ENCODE measurements at regions not wholly inside any gene's neighbourhood (a gene's known extent, or its start where the extent isn't known, plus 50 kb on each side); places are given as distances from the start of the nearest gene placed in this dataset.

- CTCF ChIA-PET, result no interaction called here
- no peak overlapping the region for H3K27ac Mint-ChIP-seq
- peaks cover 2% of the 10 kb centered on the region for H3K27me3 Mint-ChIP-seq (ENCODE audit: low read depth)
- peaks cover 2% of the 10 kb centered on the region for H3K4me1 Mint-ChIP-seq (ENCODE audit: low read depth)
- no peaks in the 10 kb centered on the region for H3K9me3 Mint-ChIP-seq
- DNase-seq, result no peak
- no peaks in the 10 kb centered on the region for H3K36me3 Mint-ChIP-seq (ENCODE audit: low read depth)
- H3K4me3 Mint-ChIP-seq, result no peak overlapping the region
- intact Hi-C loops (cut with micrococcal nuclease), result no loop called here
These were observed 290.7 kb upstream of the ID2 start for GRCh38 chr2:8391126-8391525.

- Mint-ChIP-seq H3K4me3 (no peak overlapping the region), H3K27me3 (ENCODE audit: low read depth) (peaks cover 2% of the 10 kb centered on the region), H3K9me3 (no peaks in the 10 kb centered on the region), H3K4me1 (ENCODE audit: low read depth) (peaks cover 2% of the 10 kb centered on the region), H3K36me3 (ENCODE audit: low read depth) (no peaks in the 10 kb centered on the region), H3K27ac (no peak overlapping the region)
- intact Hi-C loops (cut with micrococcal nuclease), result no loop called here
- CTCF ChIA-PET, result no interaction called here
- DNase-seq, result no peak
These were observed 290.3 kb upstream of the ID2 start for GRCh38 chr2:8391584-8391983.

GRCh38 chr2:8392098-8392866, 289.6 kb upstream of the ID2 start:
- no peaks in the 10 kb centered on the region for H3K9me3 Mint-ChIP-seq
- CTCF ChIA-PET, result no interaction called here

GRCh38 chr2:8393506-8393905, 288.4 kb upstream of the ID2 start:
- intact Hi-C loops (cut with micrococcal nuclease), result no loop called here
- H3K27me3 Mint-ChIP-seq (ENCODE audit: low read depth), result peaks cover 2% of the 10 kb centered on the region
- no peaks in the 10 kb centered on the region for H3K9me3 Mint-ChIP-seq
- peaks cover 2% of the 10 kb centered on the region for H3K4me1 Mint-ChIP-seq (ENCODE audit: low read depth)
- no peak overlapping the region for H3K27ac Mint-ChIP-seq
- H3K36me3 Mint-ChIP-seq (ENCODE audit: low read depth), result no peaks in the 10 kb centered on the region
- H3K4me3 Mint-ChIP-seq, result no peak overlapping the region
- CTCF ChIA-PET, result no interaction called here
- no peak for DNase-seq

More at GRCh38 chr2:8392098-8392866, 289.6 kb upstream of the ID2 start:
- no peak overlapping the region for H3K4me3 Mint-ChIP-seq
- no peaks in the 10 kb centered on the region for H3K36me3 Mint-ChIP-seq (ENCODE audit: low read depth)
- no peak overlapping the region for H3K27ac Mint-ChIP-seq
- peaks cover 2% of the 10 kb centered on the region for H3K4me1 Mint-ChIP-seq (ENCODE audit: low read depth)
- peaks cover 2% of the 10 kb centered on the region for H3K27me3 Mint-ChIP-seq (ENCODE audit: low read depth)
- intact Hi-C loops (cut with micrococcal nuclease), result no loop called here
- no peak for DNase-seq

GRCh38 chr2:8394131-8394530, 287.7 kb upstream of the ID2 start:
- H3K27ac Mint-ChIP-seq, result no peak overlapping the region
- H3K9me3 Mint-ChIP-seq, result peaks cover 3% of the 10 kb centered on the region
- H3K36me3 Mint-ChIP-seq (ENCODE audit: low read depth), result no peaks in the 10 kb centered on the region
- no peak overlapping the region for H3K4me3 Mint-ChIP-seq
- intact Hi-C loops (cut with micrococcal nuclease), result no loop called here
- peaks cover 2% of the 10 kb centered on the region for H3K4me1 Mint-ChIP-seq (ENCODE audit: low read depth)
- CTCF ChIA-PET, result interaction anchor here (0.6 kb wide), 1 partner anchor 141 kb away, joined by 3 read pairs; no protein-coding TSS in a partner anchor
- DNase-seq, result no peak
- peaks cover 2% of the 10 kb centered on the region for H3K27me3 Mint-ChIP-seq (ENCODE audit: low read depth)

GRCh38 chr2:8394569-8395359, 287.1 kb upstream of the ID2 start:
- intact Hi-C loops (cut with micrococcal nuclease), result no loop called here
- H3K27me3 Mint-ChIP-seq (ENCODE audit: low read depth), result peaks cover 2% of the 10 kb centered on the region
- H3K27ac Mint-ChIP-seq, result no peak overlapping the region
- no peaks in the 10 kb centered on the region for H3K36me3 Mint-ChIP-seq (ENCODE audit: low read depth)
- H3K4me1 Mint-ChIP-seq (ENCODE audit: low read depth), result peaks cover 2% of the 10 kb centered on the region
- no peak overlapping the region for H3K4me3 Mint-ChIP-seq
- H3K9me3 Mint-ChIP-seq, result peaks cover 3% of the 10 kb centered on the region
- DNase-seq, result no peak
- CTCF ChIA-PET, result interaction anchor here (0.6 kb wide), 1 partner anchor 141 kb away, joined by 3 read pairs; no protein-coding TSS in a partner anchor

GRCh38 chr2:8395718-8396117, 286.1 kb upstream of the ID2 start:
- H3K4me1 Mint-ChIP-seq (ENCODE audit: low read depth), result no peaks in the 10 kb centered on the region
- no peaks in the 10 kb centered on the region for H3K36me3 Mint-ChIP-seq (ENCODE audit: low read depth)
- H3K9me3 Mint-ChIP-seq, result peaks cover 3% of the 10 kb centered on the region
- intact Hi-C loops (cut with micrococcal nuclease), result no loop called here
- no peak overlapping the region for H3K4me3 Mint-ChIP-seq
- CTCF ChIA-PET, result no interaction called here
- peaks cover 2% of the 10 kb centered on the region for H3K27me3 Mint-ChIP-seq (ENCODE audit: low read depth)
- no peak for DNase-seq
- no peak overlapping the region for H3K27ac Mint-ChIP-seq

GRCh38 chr2:8398040-8398668, 283.7 kb upstream of the ID2 start:
- no peak overlapping the region for H3K4me3 Mint-ChIP-seq
- H3K4me1 Mint-ChIP-seq (ENCODE audit: low read depth), result no peaks in the 10 kb centered on the region
- H3K9me3 Mint-ChIP-seq, result peaks cover 3% of the 10 kb centered on the region
- intact Hi-C loops (cut with micrococcal nuclease), result no loop called here
- no peaks in the 10 kb centered on the region for H3K36me3 Mint-ChIP-seq (ENCODE audit: low read depth)
- CTCF ChIA-PET, result no interaction called here
- no peak overlapping the region for H3K27ac Mint-ChIP-seq
- no peak for DNase-seq
- peaks cover 2% of the 10 kb centered on the region for H3K27me3 Mint-ChIP-seq (ENCODE audit: low read depth)

- H3K36me3 Mint-ChIP-seq (ENCODE audit: low read depth), result no peaks in the 10 kb centered on the region
- H3K4me1 Mint-ChIP-seq (ENCODE audit: low read depth), result no peaks in the 10 kb centered on the region
- CTCF ChIA-PET, result no interaction called here
- no peak overlapping the region for H3K4me3 Mint-ChIP-seq
- H3K27ac Mint-ChIP-seq, result no peak overlapping the region
- no peak for DNase-seq
- peaks cover 2% of the 10 kb centered on the region for H3K27me3 Mint-ChIP-seq (ENCODE audit: low read depth)
- intact Hi-C loops (cut with micrococcal nuclease), result no loop called here
- H3K9me3 Mint-ChIP-seq, result peaks cover 3% of the 10 kb centered on the region
These were observed 282.1 kb upstream of the ID2 start for GRCh38 chr2:8399731-8400130.

- H3K4me1 Mint-ChIP-seq (ENCODE audit: low read depth), result no peaks in the 10 kb centered on the region
- no peak for DNase-seq
- intact Hi-C loops (cut with micrococcal nuclease), result no loop called here
- no peak overlapping the region for H3K4me3 Mint-ChIP-seq
- no peak overlapping the region for H3K27ac Mint-ChIP-seq
- CTCF ChIA-PET, result no interaction called here
- H3K9me3 Mint-ChIP-seq, result peaks cover 3% of the 10 kb centered on the region
- peaks cover under 1% of the 10 kb centered on the region for H3K27me3 Mint-ChIP-seq (ENCODE audit: low read depth)
- H3K36me3 Mint-ChIP-seq (ENCODE audit: low read depth), result no peaks in the 10 kb centered on the region
These were observed 281.7 kb upstream of the ID2 start for GRCh38 chr2:8400196-8400595.

GRCh38 chr2:8402222-8402621, 279.6 kb upstream of the ID2 start:
- peaks cover 3% of the 10 kb centered on the region for H3K9me3 Mint-ChIP-seq

GRCh38 chr2:8403876-8404275, 278.0 kb upstream of the ID2 start:
- Mint-ChIP-seq H3K9me3 (no peaks in the 10 kb centered on the region), H3K27ac (no peak overlapping the region), H3K4me3 (no peak overlapping the region), H3K36me3 (ENCODE audit: low read depth) (no peaks in the 10 kb centered on the region), H3K4me1 (ENCODE audit: low read depth) (peaks cover 15% of the 10 kb centered on the region), H3K27me3 (ENCODE audit: low read depth) (peaks cover 2% of the 10 kb centered on the region)
- intact Hi-C loops (cut with micrococcal nuclease), result no loop called here
- no peak for DNase-seq
- CTCF ChIA-PET, result no interaction called here

More at GRCh38 chr2:8402222-8402621, 279.6 kb upstream of the ID2 start:
- CTCF ChIA-PET, result no interaction called here
- Mint-ChIP-seq H3K36me3 (ENCODE audit: low read depth) (no peaks in the 10 kb centered on the region), H3K4me3 (no peak overlapping the region), H3K27ac (no peak overlapping the region), H3K4me1 (ENCODE audit: low read depth) (peaks cover 3% of the 10 kb centered on the region), H3K27me3 (ENCODE audit: low read depth) (peaks cover 2% of the 10 kb centered on the region)
- no peak for DNase-seq
- intact Hi-C loops (cut with micrococcal nuclease), result no loop called here

Measured in activated naive CD4-positive, alpha-beta T cell treated with anti-CD3 and anti-CD28 coated beads for 36 hours (primary cell).